OCI-LY1 (cell line): ENCODE measurements at regions not wholly inside any gene's neighbourhood (a gene's known extent, or its start where the extent isn't known, plus 50 kb on each side); places are given as distances from the start of the nearest gene placed in this dataset.

Experiments used
- CTCF ChIP-seq: fragments of 200-600 bp; sonication (generic), shearing (Covaris generic); IDR thresholded peaks from 2 replicates; pipeline ENCODE4 v1.5.1; 2017; ENCODE audit warnings: mild to moderate bottlenecking, antibody characterized with exemption, low read length, moderate library complexity, mixed read lengths
- EZH2 ChIP-seq: fragments of 200-600 bp; sonication (generic), shearing (Covaris generic); IDR thresholded peaks from 2 replicates; pipeline ENCODE4 v1.8.0; 2017; ENCODE audit warnings: borderline replicate concordance, mixed run types, mild to moderate bottlenecking, antibody characterized with exemption, low read length, moderate library complexity, mixed read lengths

- no peak for TF ChIP-seq CTCF
- no peak for TF ChIP-seq EZH2
These were observed 483.3 kb downstream of the TUSC7 start for GRCh38 chr3:117192888-117193287.
